ENCODE measurements at regions not wholly inside any gene's neighbourhood (a gene's known extent, or its start where the extent isn't known, plus 50 kb on each side); places are given as distances from the start of the nearest gene placed in this dataset.
"Not testable (repeated sequence)": the region's sequence is repeated elsewhere in the genome, so short reads cannot be mapped to it uniquely, and the experiment has no call there.

DNA sequence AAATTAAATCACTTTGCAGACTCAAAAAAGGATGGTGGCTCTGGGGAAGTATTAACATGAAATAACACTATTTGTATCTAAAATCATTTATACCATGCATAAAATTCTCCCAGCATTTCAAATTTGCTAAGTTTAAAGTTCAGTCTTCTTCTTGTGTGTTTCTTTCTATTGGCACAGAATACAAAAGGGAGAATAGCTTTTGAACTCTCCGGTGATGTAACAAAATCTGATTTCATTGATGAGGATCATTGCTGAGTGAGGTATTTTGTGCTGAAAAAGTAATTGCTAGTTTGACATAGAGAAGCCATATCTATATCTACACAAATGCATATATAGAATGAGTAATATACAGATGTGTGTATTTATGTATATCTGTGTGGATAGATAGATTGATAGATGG, 174.8 kb downstream of the LACC1 start:
- no peaks in the 10 kb centered on the region for H4K20me1 ChIP-seq (ENCODE audit: insufficient read depth, low read depth, low read length)
- H3K4me1 ChIP-seq (ENCODE audit: low read length): no peaks in the 10 kb centered on the region
- H2AFZ ChIP-seq (ENCODE audit: low read length): no peak overlapping the region
- no peak overlapping the region for H3K27ac ChIP-seq (ENCODE audit: low read length)
- no peak overlapping the region for H3K9ac ChIP-seq (ENCODE audit: low read length)
- no peak overlapping the region for H3K4me2 ChIP-seq (ENCODE audit: low read depth, low read length, poor library complexity, severe bottlenecking)
- H3K9me2 ChIP-seq (replicated peaks; ENCODE audit: insufficient read depth, low read length): no peaks in the 10 kb centered on the region
- H3K4me3 ChIP-seq (ENCODE audit: low read length): no peak overlapping the region
- H3K9me3 ChIP-seq (ENCODE audit: low read length): no peaks in the 10 kb centered on the region
- H3K36me3 ChIP-seq (ENCODE audit: insufficient read depth, low read length): no peaks in the 10 kb centered on the region
- DNase-seq: no peak
- no peaks in the 10 kb centered on the region for H3K27me3 ChIP-seq (ENCODE audit: low read length)
- H3K79me2 ChIP-seq (ENCODE audit: low read length): no peaks in the 10 kb centered on the region

GRCh38 chr13:44055681-44056080, 176.0 kb downstream of the LACC1 start:
- not testable (repeated sequence) for H3K9me2 ChIP-seq (replicated peaks; ENCODE audit: insufficient read depth, low read length); H3K9me3 ChIP-seq (ENCODE audit: low read length); H3K9ac ChIP-seq (ENCODE audit: low read length); H2AFZ ChIP-seq (ENCODE audit: low read length); H4K20me1 ChIP-seq (ENCODE audit: insufficient read depth, low read depth, low read length); H3K79me2 ChIP-seq (ENCODE audit: low read length); H3K4me2 ChIP-seq (ENCODE audit: low read depth, low read length, poor library complexity, severe bottlenecking); DNase-seq; H3K4me3 ChIP-seq (ENCODE audit: low read length); H3K36me3 ChIP-seq (ENCODE audit: insufficient read depth, low read length); H3K27me3 ChIP-seq (ENCODE audit: low read length); H3K4me1 ChIP-seq (ENCODE audit: low read length); H3K27ac ChIP-seq (ENCODE audit: low read length)

DNA sequence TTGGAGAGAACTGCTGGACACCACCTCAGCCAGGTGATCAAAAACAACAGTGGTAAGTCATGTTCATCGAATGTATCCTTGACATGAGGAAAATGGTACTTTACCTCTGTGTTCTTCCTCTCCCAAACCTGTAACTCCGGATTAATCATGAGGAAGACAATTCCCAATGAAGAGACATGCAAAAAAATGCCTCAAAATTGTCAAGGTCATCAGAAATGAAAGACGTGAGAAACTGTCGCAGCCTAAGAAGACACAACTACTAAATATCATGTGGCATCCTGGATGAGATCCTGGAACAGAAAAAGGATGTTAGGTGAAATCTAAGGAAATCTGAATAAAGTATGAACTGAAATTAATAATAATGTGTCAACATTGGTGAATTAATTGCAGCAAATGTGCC, 178.4 kb downstream of the LACC1 start:
- no peak overlapping the region for H2AFZ ChIP-seq (ENCODE audit: low read length)
- no peaks in the 10 kb centered on the region for H3K4me1 ChIP-seq (ENCODE audit: low read length)
- H3K9me2 ChIP-seq (replicated peaks; ENCODE audit: insufficient read depth, low read length): no peaks in the 10 kb centered on the region
- no peaks in the 10 kb centered on the region for H3K36me3 ChIP-seq (ENCODE audit: insufficient read depth, low read length)
- H3K4me2 ChIP-seq (ENCODE audit: low read depth, low read length, poor library complexity, severe bottlenecking): no peak overlapping the region
- H3K79me2 ChIP-seq (ENCODE audit: low read length): no peaks in the 10 kb centered on the region
- DNase-seq: no peak
- no peaks in the 10 kb centered on the region for H3K9me3 ChIP-seq (ENCODE audit: low read length)
- no peak overlapping the region for H3K27ac ChIP-seq (ENCODE audit: low read length)
- H3K9ac ChIP-seq (ENCODE audit: low read length): no peak overlapping the region
- H3K4me3 ChIP-seq (ENCODE audit: low read length): no peak overlapping the region
- no peaks in the 10 kb centered on the region for H3K27me3 ChIP-seq (ENCODE audit: low read length)
- H4K20me1 ChIP-seq (ENCODE audit: insufficient read depth, low read depth, low read length): no peaks in the 10 kb centered on the region

- H2AFZ ChIP-seq (ENCODE audit: low read length): no peak overlapping the region
- H3K27me3 ChIP-seq (ENCODE audit: low read length): no peaks in the 10 kb centered on the region
- H3K9me2 ChIP-seq (replicated peaks; ENCODE audit: insufficient read depth, low read length): no peaks in the 10 kb centered on the region
- no peak overlapping the region for H3K4me3 ChIP-seq (ENCODE audit: low read length)
- H3K4me2 ChIP-seq (ENCODE audit: low read depth, low read length, poor library complexity, severe bottlenecking): no peak overlapping the region
- no peaks in the 10 kb centered on the region for H3K36me3 ChIP-seq (ENCODE audit: insufficient read depth, low read length)
- DNase-seq: no peak
- H3K79me2 ChIP-seq (ENCODE audit: low read length): no peaks in the 10 kb centered on the region
- H3K27ac ChIP-seq (ENCODE audit: low read length): no peak overlapping the region
- no peaks in the 10 kb centered on the region for H3K4me1 ChIP-seq (ENCODE audit: low read length)
- H3K9me3 ChIP-seq (ENCODE audit: low read length): no peaks in the 10 kb centered on the region
- no peak overlapping the region for H3K9ac ChIP-seq (ENCODE audit: low read length)
- H4K20me1 ChIP-seq (ENCODE audit: insufficient read depth, low read depth, low read length): no peaks in the 10 kb centered on the region
Measured at GRCh38 chr13:44058624-44059215, 179.0 kb downstream of the LACC1 start.

DNA sequence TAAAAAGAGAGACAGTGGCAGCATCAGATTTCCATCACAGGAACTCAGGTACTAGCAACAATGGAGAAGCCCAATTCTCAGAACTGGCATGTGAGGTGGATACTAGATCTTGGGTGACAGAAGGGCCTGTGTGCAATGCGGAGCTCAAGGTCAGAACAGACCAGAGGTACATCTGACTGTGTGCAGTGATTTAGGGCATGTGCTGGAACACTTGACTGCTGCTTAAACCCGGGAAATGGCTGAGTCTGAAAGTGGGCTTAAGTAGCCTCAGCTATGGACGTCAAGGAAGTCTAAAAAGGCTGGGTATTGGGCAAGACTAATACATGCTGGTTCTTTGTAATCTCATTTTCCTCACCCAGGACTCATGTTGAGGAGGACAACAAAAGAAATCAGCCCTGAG, 182.2 kb downstream of the LACC1 start:
- Histone ChIP-seq H3K4me3 (ENCODE audit: low read length) (no peak overlapping the region), H4K20me1 (ENCODE audit: insufficient read depth, low read depth, low read length) (no peaks in the 10 kb centered on the region), H3K36me3 (ENCODE audit: insufficient read depth, low read length) (no peaks in the 10 kb centered on the region), H3K4me2 (ENCODE audit: low read depth, low read length, poor library complexity, severe bottlenecking) (no peak overlapping the region), H3K79me2 (ENCODE audit: low read length) (no peaks in the 10 kb centered on the region), H3K9me3 (ENCODE audit: low read length) (no peaks in the 10 kb centered on the region), H3K27ac (ENCODE audit: low read length) (no peak overlapping the region), H3K9me2 (replicated peaks; ENCODE audit: insufficient read depth, low read length) (no peaks in the 10 kb centered on the region), H3K4me1 (ENCODE audit: low read length) (no peaks in the 10 kb centered on the region), H3K27me3 (ENCODE audit: low read length) (no peaks in the 10 kb centered on the region), H2AFZ (ENCODE audit: low read length) (no peak overlapping the region), H3K9ac (ENCODE audit: low read length) (no peak overlapping the region)
- no peak for DNase-seq

- no peak overlapping the region for H3K9ac ChIP-seq (ENCODE audit: low read length)
- no peaks in the 10 kb centered on the region for H4K20me1 ChIP-seq (ENCODE audit: insufficient read depth, low read depth, low read length)
- no peaks in the 10 kb centered on the region for H3K79me2 ChIP-seq (ENCODE audit: low read length)
- no peak overlapping the region for H3K27ac ChIP-seq (ENCODE audit: low read length)
- H3K9me2 ChIP-seq (replicated peaks; ENCODE audit: insufficient read depth, low read length): no peaks in the 10 kb centered on the region
- H3K27me3 ChIP-seq (ENCODE audit: low read length): no peaks in the 10 kb centered on the region
- H3K4me3 ChIP-seq (ENCODE audit: low read length): no peak overlapping the region
- no peak overlapping the region for H2AFZ ChIP-seq (ENCODE audit: low read length)
- H3K4me1 ChIP-seq (ENCODE audit: low read length): peaks cover 7% of the 10 kb centered on the region; the same call in 1 of the 2 replicates
- no peaks in the 10 kb centered on the region for H3K9me3 ChIP-seq (ENCODE audit: low read length)
- H3K36me3 ChIP-seq (ENCODE audit: insufficient read depth, low read length): no peaks in the 10 kb centered on the region
- no peak overlapping the region for H3K4me2 ChIP-seq (ENCODE audit: low read depth, low read length, poor library complexity, severe bottlenecking)
- no peak for DNase-seq
Measured at GRCh38 chr13:44063467-44063866, 183.8 kb downstream of the LACC1 start.

GRCh38 chr13:44063881-44064280, 184.2 kb downstream of the LACC1 start:
- H3K4me2 ChIP-seq (ENCODE audit: low read depth, low read length, poor library complexity, severe bottlenecking): no peak overlapping the region
- no peaks in the 10 kb centered on the region for H3K36me3 ChIP-seq (ENCODE audit: insufficient read depth, low read length)
- H3K4me3 ChIP-seq (ENCODE audit: low read length): no peak overlapping the region
- peaks cover 8% of the 10 kb centered on the region; the same call in 1 of the 2 replicates for H3K4me1 ChIP-seq (ENCODE audit: low read length)
- no peak for DNase-seq
- H4K20me1 ChIP-seq (ENCODE audit: insufficient read depth, low read depth, low read length): no peaks in the 10 kb centered on the region
- H3K79me2 ChIP-seq (ENCODE audit: low read length): no peaks in the 10 kb centered on the region
- H3K9me2 ChIP-seq (replicated peaks; ENCODE audit: insufficient read depth, low read length): no peaks in the 10 kb centered on the region
- H3K9me3 ChIP-seq (ENCODE audit: low read length): no peaks in the 10 kb centered on the region
- no peaks in the 10 kb centered on the region for H3K27me3 ChIP-seq (ENCODE audit: low read length)
- H2AFZ ChIP-seq (ENCODE audit: low read length): no peak overlapping the region
- H3K27ac ChIP-seq (ENCODE audit: low read length): no peak overlapping the region
- no peak overlapping the region for H3K9ac ChIP-seq (ENCODE audit: low read length)

DNA sequence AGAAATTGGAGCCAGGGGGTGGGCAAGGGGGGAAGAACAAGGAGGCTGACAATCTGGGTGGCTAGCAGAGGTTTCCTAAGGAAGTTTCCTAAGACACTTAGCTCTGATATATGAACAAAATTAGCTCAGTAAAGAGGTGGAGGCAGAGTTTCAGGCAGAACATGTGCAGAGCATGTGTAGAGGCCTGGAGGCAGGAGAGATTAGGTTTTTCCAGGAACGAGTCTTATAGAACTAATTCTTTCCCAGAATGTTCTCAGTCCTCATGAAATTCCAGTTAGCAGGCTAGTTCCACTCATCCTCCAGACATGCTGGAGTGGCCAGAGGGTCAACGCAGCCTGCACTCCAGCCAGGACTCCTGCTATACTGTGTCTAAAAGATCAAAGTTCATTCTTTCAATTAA, 184.7 kb downstream of the LACC1 start:
- Histone ChIP-seq H3K9me2 (replicated peaks; ENCODE audit: insufficient read depth, low read length) (no peaks in the 10 kb centered on the region), H3K27ac (ENCODE audit: low read length) (no peak overlapping the region), H3K9me3 (ENCODE audit: low read length) (no peaks in the 10 kb centered on the region), H2AFZ (ENCODE audit: low read length) (no peak overlapping the region), H3K27me3 (ENCODE audit: low read length) (no peaks in the 10 kb centered on the region), H3K4me1 (ENCODE audit: low read length) (peaks cover 8% of the 10 kb centered on the region; the same call in 1 of the 2 replicates), H3K36me3 (ENCODE audit: insufficient read depth, low read length) (no peaks in the 10 kb centered on the region), H4K20me1 (ENCODE audit: insufficient read depth, low read depth, low read length) (no peaks in the 10 kb centered on the region), H3K9ac (ENCODE audit: low read length) (no peak overlapping the region), H3K79me2 (ENCODE audit: low read length) (no peaks in the 10 kb centered on the region), H3K4me2 (ENCODE audit: low read depth, low read length, poor library complexity, severe bottlenecking) (no peak overlapping the region), H3K4me3 (ENCODE audit: low read length) (no peak overlapping the region)
- DNase-seq: no peak

GRCh38 chr13:44068169-44068568, 188.5 kb downstream of the LACC1 start:
- H4K20me1 ChIP-seq (ENCODE audit: insufficient read depth, low read depth, low read length): no peaks in the 10 kb centered on the region
- no peak overlapping the region for H3K27ac ChIP-seq (ENCODE audit: low read length)
- no peaks in the 10 kb centered on the region for H3K27me3 ChIP-seq (ENCODE audit: low read length)
- H3K9me3 ChIP-seq (ENCODE audit: low read length): no peaks in the 10 kb centered on the region
- no peak for DNase-seq
- no peak overlapping the region for H3K9ac ChIP-seq (ENCODE audit: low read length)
- H3K79me2 ChIP-seq (ENCODE audit: low read length): no peaks in the 10 kb centered on the region
- peaks cover 8% of the 10 kb centered on the region; the same call in 1 of the 2 replicates for H3K4me1 ChIP-seq (ENCODE audit: low read length)
- H3K9me2 ChIP-seq (replicated peaks; ENCODE audit: insufficient read depth, low read length): no peaks in the 10 kb centered on the region
- no peak overlapping the region for H2AFZ ChIP-seq (ENCODE audit: low read length)
- H3K4me3 ChIP-seq (ENCODE audit: low read length): no peak overlapping the region
- H3K4me2 ChIP-seq (ENCODE audit: low read depth, low read length, poor library complexity, severe bottlenecking): no peak overlapping the region
- no peaks in the 10 kb centered on the region for H3K36me3 ChIP-seq (ENCODE audit: insufficient read depth, low read length)

Data from Karpas-422 (cell line).